ENCODE measurements at regions not wholly inside any gene's neighbourhood (a gene's known extent, or its start where the extent isn't known, plus 50 kb on each side); places are given as distances from the start of the nearest gene placed in this dataset.
"Not testable (repeated sequence)": the region's sequence is repeated elsewhere in the genome, so short reads cannot be mapped to it uniquely, and the experiment has no call there.

GRCh38 chr13:54004026-54004699 is 975.5 kb downstream of the OLFM4 start:
- no peak for DNase-seq

- DNase-seq, result no peak
Observed at GRCh38 chr13:54016542-54016941, 987.9 kb downstream of the OLFM4 start.

GRCh38 chr13:54018485-54018884 is 989.9 kb downstream of the OLFM4 start:
- DNase-seq, result no peak

GRCh38 chr13:54029226-54029625 is 1000.6 kb downstream of the OLFM4 start:
- no peak for DNase-seq

GRCh38 chr13:54029720-54030119 is 1001.1 kb downstream of the OLFM4 start:
- DNase-seq, result no peak

- DNase-seq, result no peak
Observed at GRCh38 chr13:54033323-54033861, 1004.8 kb downstream of the OLFM4 start.

- no peak for DNase-seq
Observed at GRCh38 chr13:54034047-54034446, 1005.4 kb downstream of the OLFM4 start.

- not testable (repeated sequence) for DNase-seq
Observed at GRCh38 chr13:54057416-54057815, 1028.8 kb downstream of the OLFM4 start.

GRCh38 chr13:54069958-54070357 is 1041.3 kb downstream of the OLFM4 start:
- not testable (repeated sequence) for DNase-seq

- DNase-seq, result no peak
Observed at GRCh38 chr13:54077569-54077968, 1049.0 kb downstream of the OLFM4 start.

GRCh38 chr13:54078271-54078870 is 1049.8 kb downstream of the OLFM4 start:
- DNase-seq, result no peak

GRCh38 chr13:54082309-54082708 is 1053.7 kb downstream of the OLFM4 start:
- DNase-seq, result not testable (repeated sequence)

GRCh38 chr13:54091884-54092283 is 1063.3 kb downstream of the OLFM4 start:
- DNase-seq, result no peak

- no peak for DNase-seq
Observed at GRCh38 chr13:54092686-54093085, 1064.1 kb downstream of the OLFM4 start.

- DNase-seq, result no peak
Observed at GRCh38 chr13:54110597-54110996, 1082.0 kb downstream of the OLFM4 start.

- no peak for DNase-seq
Observed at GRCh38 chr13:54124700-54125099, 1096.1 kb downstream of the OLFM4 start.

- not testable (repeated sequence) for DNase-seq
Observed at GRCh38 chr13:54130931-54131330, 1102.3 kb downstream of the OLFM4 start.

- not testable (repeated sequence) for DNase-seq
Observed at GRCh38 chr13:54131433-54131832, 1102.8 kb downstream of the OLFM4 start.

GRCh38 chr13:54132127-54132526 is 1103.5 kb downstream of the OLFM4 start:
- DNase-seq, result not testable (repeated sequence)

- not testable (repeated sequence) for DNase-seq
Observed at GRCh38 chr13:54132720-54133119, 1104.1 kb downstream of the OLFM4 start.

- no peak for DNase-seq
Observed at GRCh38 chr13:54133746-54134145, 1105.1 kb downstream of the OLFM4 start.

GRCh38 chr13:54144828-54145227 is 1116.2 kb downstream of the OLFM4 start:
- DNase-seq, result no peak

- no peak for DNase-seq
Observed at GRCh38 chr13:54150851-54151250, 1122.2 kb downstream of the OLFM4 start.

GRCh38 chr13:54162069-54162468 is 1133.5 kb downstream of the OLFM4 start:
- DNase-seq, result no peak
